ENCODE measurements at regions not wholly inside any gene's neighbourhood (a gene's known extent, or its start where the extent isn't known, plus 50 kb on each side); places are given as distances from the start of the nearest gene placed in this dataset.

DNA sequence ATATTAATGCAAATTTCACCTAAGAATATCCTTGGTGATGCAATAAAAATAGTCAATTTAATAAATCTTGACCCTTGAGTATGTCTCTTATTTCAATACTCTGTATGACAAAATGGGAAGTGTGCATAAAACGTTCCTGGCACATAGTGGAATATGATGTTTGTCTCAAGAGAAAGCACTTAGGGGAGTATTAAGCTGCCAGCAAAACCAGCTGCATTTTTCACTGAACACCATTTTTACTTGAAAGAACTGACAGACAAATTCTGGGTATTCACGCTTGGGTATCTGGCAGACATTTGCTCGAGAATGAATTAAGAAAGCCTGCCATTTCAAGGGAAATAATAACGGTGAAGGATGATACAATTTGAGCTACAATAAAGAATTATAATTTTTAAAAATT lies 364.8 kb downstream of the SOX9 start:
- H3K9me3 Mint-ChIP-seq = no peaks in the 10 kb centered on the region
- no peak overlapping the region for H3K27ac Mint-ChIP-seq
- Histone ChIP-seq H3K9me3 (ENCODE audit: control insufficient read depth, insufficient read depth, low read length) (no peaks in the 10 kb centered on the region), H3K36me3 (ENCODE audit: control insufficient read depth, insufficient read depth, low read length) (no peaks in the 10 kb centered on the region), H3K27ac (ENCODE audit: low read length) (no peak overlapping the region), H3K27me3 (ENCODE audit: control insufficient read depth, insufficient read depth, low read length) (no peaks in the 10 kb centered on the region), H3K4me1 (ENCODE audit: control insufficient read depth, insufficient read depth, low read length) (no peaks in the 10 kb centered on the region), H3K4me3 (ENCODE audit: low read length) (no peak overlapping the region)
- no peaks in the 10 kb centered on the region for H3K27me3 Mint-ChIP-seq (ENCODE audit: low read depth in 2 of 2)
- 78% methylated on average over 2 of the region's 4 CpGs for WGBS (ENCODE audit: insufficient coverage)
- no peaks in the 10 kb centered on the region for H3K4me1 Mint-ChIP-seq
- H3K4me3 Mint-ChIP-seq = no peak overlapping the region
- TF ChIP-seq, protein P1, sequence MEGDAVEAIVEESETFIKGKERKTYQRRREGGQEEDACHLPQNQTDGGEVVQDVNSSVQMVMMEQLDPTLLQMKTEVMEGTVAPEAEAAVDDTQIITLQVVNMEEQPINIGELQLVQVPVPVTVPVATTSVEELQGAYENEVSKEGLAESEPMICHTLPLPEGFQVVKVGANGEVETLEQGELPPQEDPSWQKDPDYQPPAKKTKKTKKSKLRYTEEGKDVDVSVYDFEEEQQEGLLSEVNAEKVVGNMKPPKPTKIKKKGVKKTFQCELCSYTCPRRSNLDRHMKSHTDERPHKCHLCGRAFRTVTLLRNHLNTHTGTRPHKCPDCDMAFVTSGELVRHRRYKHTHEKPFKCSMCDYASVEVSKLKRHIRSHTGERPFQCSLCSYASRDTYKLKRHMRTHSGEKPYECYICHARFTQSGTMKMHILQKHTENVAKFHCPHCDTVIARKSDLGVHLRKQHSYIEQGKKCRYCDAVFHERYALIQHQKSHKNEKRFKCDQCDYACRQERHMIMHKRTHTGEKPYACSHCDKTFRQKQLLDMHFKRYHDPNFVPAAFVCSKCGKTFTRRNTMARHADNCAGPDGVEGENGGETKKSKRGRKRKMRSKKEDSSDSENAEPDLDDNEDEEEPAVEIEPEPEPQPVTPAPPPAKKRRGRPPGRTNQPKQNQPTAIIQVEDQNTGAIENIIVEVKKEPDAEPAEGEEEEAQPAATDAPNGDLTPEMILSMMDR (IDR thresholded peaks at IDR 0.05) = no peak
- ATAC-seq = no peak
- intact Hi-C loops (cut with micrococcal nuclease) = no loop called here
- DNase-seq = no peak
- no peaks in the 10 kb centered on the region for H3K36me3 Mint-ChIP-seq

- H3K9me3 ChIP-seq (ENCODE audit: control insufficient read depth, insufficient read depth, low read length) = peaks cover 3% of the 10 kb centered on the region
- intact Hi-C loops (cut with micrococcal nuclease) = no loop called here
- H3K27ac ChIP-seq (ENCODE audit: low read length) = no peak overlapping the region
- H3K4me3 ChIP-seq (ENCODE audit: low read length) = no peak overlapping the region
- H3K27ac Mint-ChIP-seq = no peak overlapping the region
- no peaks in the 10 kb centered on the region for H3K36me3 Mint-ChIP-seq
- DNase-seq (no peak), ATAC-seq (no peak)
- H3K36me3 ChIP-seq (ENCODE audit: control insufficient read depth, insufficient read depth, low read length) = no peaks in the 10 kb centered on the region
- TF ChIP-seq, protein P1 (IDR thresholded peaks at IDR 0.05) = no peak
- no peaks in the 10 kb centered on the region for H3K4me1 Mint-ChIP-seq
- no peaks in the 10 kb centered on the region for H3K27me3 ChIP-seq (ENCODE audit: control insufficient read depth, insufficient read depth, low read length)
- no peaks in the 10 kb centered on the region for H3K27me3 Mint-ChIP-seq (ENCODE audit: low read depth in 2 of 2)
- H3K4me1 ChIP-seq (ENCODE audit: control insufficient read depth, insufficient read depth, low read length) = no peaks in the 10 kb centered on the region
- H3K9me3 Mint-ChIP-seq = no peaks in the 10 kb centered on the region
- no peak overlapping the region for H3K4me3 Mint-ChIP-seq
Observed at GRCh38 chr17:72486806-72487205, 366.0 kb downstream of the SOX9 start.

DNA sequence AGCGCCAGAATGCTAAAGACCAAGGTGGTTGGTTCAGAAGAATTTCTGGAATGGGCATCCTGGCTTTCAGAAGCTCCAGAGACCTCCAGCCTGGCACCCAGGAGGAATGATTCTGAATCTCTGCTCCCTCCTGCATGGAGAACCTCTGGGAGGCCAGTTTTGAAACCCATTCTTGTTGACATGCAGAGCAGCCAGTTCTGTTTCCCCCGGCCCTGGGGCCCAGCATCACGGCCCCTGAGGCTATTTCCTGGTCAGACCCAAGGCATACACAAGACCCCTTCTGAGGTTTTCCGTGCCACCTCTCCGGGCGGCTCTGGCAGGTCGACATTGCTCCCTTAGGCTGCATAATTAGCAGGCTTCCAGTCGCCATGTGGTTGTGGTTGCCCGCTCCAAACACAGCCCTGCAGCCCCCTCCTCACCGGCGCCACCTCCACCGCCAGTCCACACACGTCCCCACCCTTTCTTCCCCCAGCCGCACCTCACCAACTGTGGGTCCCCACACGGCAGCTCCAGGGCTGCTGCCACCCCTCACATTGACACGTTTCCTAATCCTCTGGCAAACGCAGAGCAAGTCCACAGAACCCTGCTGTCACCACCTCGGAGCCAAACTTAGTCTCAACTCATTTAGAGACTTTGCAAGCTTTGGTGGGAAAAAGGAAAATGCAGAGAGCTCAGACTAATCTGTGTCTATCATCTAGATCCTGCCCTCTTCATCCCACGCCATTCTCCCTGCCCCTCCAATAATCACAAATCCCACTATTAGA lies 367.1 kb downstream of the SOX9 start:
- H3K4me1 ChIP-seq (ENCODE audit: control insufficient read depth, insufficient read depth, low read length) = no peaks in the 10 kb centered on the region
- no peak overlapping the region for H3K27ac ChIP-seq (ENCODE audit: low read length)
- ATAC-seq (no peak), DNase-seq (no peak)
- H3K4me1 Mint-ChIP-seq = no peaks in the 10 kb centered on the region
- H3K4me3 ChIP-seq (ENCODE audit: low read length) = no peak overlapping the region
- H3K9me3 ChIP-seq (ENCODE audit: control insufficient read depth, insufficient read depth, low read length) = peaks cover 3% of the 10 kb centered on the region
- H3K36me3 ChIP-seq (ENCODE audit: control insufficient read depth, insufficient read depth, low read length) = no peaks in the 10 kb centered on the region
- intact Hi-C loops (cut with micrococcal nuclease) = no loop called here
- H3K36me3 Mint-ChIP-seq = no peaks in the 10 kb centered on the region
- TF ChIP-seq, protein P1 (IDR thresholded peaks at IDR 0.05) = no peak
- no peak overlapping the region for H3K4me3 Mint-ChIP-seq
- H3K27me3 Mint-ChIP-seq (ENCODE audit: low read depth in 2 of 2) = no peaks in the 10 kb centered on the region
- H3K9me3 Mint-ChIP-seq = no peaks in the 10 kb centered on the region
- no peak overlapping the region for H3K27ac Mint-ChIP-seq
- H3K27me3 ChIP-seq (ENCODE audit: control insufficient read depth, insufficient read depth, low read length) = no peaks in the 10 kb centered on the region
- 69% methylated on average over 18 of the region's 19 CpGs for WGBS (ENCODE audit: insufficient coverage)

Data from natural killer cell (primary cell).